T-helper 1 cell (primary cell): ENCODE measurements at regions not wholly inside any gene's neighbourhood (a gene's known extent, or its start where the extent isn't known, plus 50 kb on each side); places are given as distances from the start of the nearest gene placed in this dataset.
A peak's percentile ranks its signal among the peaks of the same experiment; 100 is the strongest.
"Not testable (repeated sequence)": the region's sequence is repeated elsewhere in the genome, so short reads cannot be mapped to it uniquely, and the experiment has no call there.

Source experiments
- DNase-seq, 5 donors: peaks; one replicate each; pipeline ENCODE4 v3.0.0-alpha.2; 2012 to 2020

GRCh38 chr3:75129101-75129500 lies 514.6 kb upstream of the CNTN3 start:
- no peak for DNase-seq

DNA sequence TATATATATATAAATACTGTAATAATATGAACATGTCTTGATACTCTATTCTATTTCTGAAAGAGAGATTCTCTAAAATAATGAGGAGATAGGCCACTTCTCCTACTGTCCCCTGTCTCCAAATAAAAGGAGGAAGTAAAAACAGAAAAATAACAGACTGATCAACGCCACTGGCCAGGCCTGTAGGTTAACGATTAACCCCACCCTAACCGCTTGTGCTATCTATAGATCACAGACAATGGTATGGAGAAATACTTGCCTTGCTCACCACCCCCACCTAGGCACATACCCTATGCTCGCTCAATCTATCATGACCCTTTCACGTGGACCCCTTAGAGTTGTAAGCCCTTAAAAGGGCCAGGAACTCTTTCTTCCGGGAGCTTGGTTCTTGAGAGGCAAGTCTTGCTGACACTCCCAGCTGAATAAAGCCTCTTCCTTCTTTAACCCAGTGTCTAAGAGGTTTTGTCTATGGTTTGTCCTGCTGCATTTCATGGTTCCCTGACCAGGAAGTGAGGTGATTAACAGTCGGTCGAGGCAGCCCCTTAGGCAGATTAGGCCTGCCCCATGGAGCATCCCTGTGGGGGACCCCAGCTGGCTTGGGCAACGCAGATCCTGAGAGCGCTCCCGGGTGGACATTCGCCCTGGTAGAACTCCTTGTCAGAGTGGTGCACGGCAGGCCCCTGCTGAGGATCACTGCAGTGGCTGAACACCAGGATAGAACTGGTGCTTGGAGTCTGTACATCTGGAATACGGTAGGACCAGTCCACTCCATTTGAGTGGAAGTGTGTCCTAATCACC lies 521.8 kb upstream of the CNTN3 start:
- no peak for DNase-seq

DNA sequence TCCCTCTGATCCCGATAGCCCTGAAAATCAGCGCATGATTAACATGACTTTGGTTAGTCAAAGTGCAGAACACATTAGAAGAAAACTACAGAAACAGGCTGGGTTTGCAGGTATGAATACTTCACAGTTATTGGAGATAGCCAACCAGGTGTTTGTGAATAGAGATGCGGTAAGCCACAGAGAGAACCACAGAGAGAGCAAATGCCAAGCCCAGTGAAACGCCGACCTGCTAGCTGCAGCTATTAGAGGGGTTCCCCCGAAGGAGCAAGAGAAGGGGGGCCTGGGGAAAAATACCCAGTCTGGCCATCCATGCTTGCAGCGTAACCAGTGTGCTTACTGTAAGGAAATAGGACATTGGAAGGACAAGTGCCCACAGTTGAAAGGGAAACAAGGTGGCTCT lies 523.9 kb upstream of the CNTN3 start:
- DNase-seq = no peak

GRCh38 chr3:75140904-75141615 lies 523.1 kb upstream of the FRG2C start:
- no peak for DNase-seq

GRCh38 chr3:75144406-75144805 lies 519.7 kb upstream of the FRG2C start:
- DNase-seq = no peak

GRCh38 chr3:75171630-75172230 lies 492.4 kb upstream of the FRG2C start:
- DNase-seq = no peak

- DNase-seq = no peak
Observed at GRCh38 chr3:75176937-75177336, 487.2 kb upstream of the FRG2C start.

DNA sequence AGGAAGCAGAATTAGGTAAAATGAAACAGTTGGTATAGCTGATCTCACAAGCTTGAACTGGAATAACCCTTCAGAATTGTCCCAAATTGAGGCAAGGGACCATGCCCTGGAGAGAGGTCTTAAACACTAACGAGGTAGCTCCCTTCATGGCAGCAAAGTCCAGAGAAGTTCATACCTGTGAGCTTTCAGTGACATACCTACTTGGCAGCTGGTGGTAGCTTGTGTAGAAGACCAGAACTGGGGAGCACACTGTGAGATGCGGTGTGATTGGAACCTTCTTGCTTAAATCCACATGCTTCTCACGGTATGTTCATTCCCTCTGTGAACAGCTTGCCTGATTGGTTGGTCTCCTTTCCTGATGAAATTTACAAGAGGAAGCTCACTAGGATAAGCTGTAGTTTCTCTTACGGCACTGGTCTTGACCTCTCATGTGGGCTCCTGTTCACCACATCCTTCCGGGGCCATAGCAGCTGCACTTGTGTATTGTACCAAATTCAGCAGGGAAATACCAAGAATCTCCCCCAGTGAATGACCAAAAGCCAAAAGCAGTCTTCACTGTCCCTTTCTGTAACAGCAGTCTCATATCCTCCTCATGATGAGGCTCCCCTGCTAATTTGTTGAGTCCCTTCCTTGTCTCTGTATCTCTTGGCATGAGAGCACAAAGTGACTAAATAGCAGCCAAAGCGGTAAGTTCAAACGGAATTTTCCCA lies 483.7 kb upstream of the FRG2C start:
- DNase-seq = no peak

DNA sequence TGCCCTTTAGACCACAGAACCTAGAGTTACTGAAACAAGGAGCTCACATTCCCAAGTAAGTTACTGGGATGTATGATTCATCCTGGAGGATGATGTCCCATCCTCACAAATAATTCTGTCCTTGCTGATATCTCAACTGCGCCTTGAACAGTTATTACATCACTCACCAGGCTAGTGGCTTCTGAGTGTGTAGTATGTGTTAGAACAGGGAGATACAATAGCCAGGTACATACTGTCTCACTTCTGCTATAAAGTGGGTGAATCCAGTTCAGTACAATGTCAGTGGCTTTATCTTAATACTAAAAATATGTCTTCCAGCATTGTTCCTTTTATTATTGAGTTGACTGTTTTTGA lies 483.2 kb upstream of the FRG2C start:
- DNase-seq = no peak

GRCh38 chr3:75188962-75189361 lies 475.2 kb upstream of the FRG2C start:
- no peak for DNase-seq

DNA sequence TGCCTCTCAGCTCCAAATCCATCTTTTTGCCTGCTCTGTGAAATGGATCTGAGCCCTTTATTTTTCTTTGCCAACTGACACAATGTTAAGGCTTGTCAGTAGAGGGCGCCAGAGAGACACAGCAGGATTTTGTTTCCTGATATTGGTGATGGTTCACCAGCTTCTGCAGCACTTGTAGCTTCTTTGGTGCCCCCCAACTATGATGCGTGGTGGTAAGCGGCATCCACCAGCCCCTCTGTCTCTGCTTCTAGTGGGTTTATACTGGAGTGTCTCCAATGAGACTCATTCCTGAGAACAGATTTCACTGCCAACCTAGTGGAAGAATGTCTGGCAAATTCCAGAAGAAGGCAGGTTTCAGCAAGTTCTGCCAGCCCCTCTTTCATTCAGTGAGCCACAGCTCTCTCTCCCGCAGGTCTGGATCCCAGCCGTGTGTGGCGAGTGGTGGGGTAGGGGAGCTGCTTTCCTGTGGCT lies 471.9 kb upstream of the FRG2C start:
- DNase-seq = peak in 3 of 5 donors; percentile 2 to 38 (median 27)

DNA sequence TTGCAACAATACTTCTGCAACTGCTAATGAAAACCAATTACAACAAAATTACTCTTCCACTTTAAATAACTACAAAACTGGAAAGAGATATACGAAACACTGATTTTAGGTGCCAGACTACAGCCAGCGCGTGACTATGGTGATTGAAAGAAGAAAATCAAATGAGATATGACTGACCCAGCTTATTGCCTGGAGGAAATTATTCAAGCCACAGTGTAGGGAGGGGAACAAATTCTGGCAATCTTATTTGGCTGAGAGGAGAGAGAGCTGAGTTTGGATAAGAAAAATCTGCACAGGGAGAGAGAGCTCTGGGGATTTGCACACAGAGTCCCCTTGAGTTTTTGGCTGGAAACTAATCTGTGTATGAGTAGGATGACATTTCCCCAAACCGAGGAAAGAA lies 470.3 kb upstream of the FRG2C start:
- DNase-seq = no peak

DNA sequence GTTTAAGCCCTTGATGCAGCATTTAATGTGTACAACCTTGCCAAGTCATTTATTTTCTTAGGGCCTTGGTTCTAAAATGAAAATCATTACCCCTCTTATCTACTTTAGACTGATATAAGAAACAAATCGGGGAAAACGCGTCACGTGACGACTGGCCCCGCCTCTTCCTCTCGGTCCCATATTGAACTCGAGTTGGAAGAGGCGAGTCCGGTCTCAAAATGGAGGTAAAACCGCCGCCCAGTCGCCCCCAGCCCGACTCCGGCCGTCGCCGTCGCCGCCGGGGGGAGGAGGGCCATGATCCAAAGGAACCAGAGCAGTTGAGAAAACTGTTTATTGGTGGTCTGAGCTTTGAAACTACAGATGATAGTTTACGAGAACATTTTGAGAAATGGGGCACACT lies 449.8 kb upstream of the FRG2C start:
- not testable (repeated sequence) for DNase-seq

DNA sequence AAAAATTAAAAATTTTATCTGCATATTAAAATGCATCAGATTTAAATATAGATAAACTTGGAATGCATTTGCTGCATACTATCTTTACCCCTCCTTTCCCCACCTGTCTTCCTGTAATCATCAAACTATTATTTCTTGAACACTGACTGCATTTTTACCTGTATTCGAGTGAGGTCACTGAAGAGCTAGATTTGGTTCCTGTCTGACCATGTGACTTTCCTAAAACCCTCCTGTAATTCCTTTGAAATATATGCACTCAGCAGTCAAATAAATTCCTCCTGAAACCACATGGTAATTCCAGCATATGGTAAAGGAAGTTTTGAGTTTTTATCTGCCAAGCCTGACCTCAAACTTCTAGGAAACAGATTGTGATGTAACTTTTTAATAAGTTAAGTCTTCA lies 445.6 kb upstream of the FRG2C start:
- DNase-seq = no peak

DNA sequence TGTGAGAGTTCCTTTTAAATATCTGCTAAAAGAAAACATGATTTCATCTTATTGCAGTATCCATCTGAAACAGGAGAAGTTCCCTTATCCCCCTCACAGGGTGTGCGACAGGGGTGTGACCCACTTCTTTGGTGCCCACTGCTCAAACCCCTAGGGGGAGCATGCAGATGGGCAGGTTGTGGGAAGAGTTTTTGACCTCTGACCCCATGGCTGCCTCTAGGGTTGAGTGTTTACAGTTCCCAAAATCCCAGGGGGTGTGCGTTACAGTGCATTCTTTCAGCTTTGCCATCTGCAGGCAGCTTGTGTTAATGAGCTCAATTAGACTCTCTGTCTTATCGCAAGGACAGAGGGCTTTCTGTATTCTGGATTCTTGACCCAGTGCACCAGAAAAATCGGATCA lies 443.2 kb upstream of the FRG2C start:
- no peak for DNase-seq

- DNase-seq = no peak
Observed at GRCh38 chr3:75224412-75224811, 439.7 kb upstream of the FRG2C start.

DNA sequence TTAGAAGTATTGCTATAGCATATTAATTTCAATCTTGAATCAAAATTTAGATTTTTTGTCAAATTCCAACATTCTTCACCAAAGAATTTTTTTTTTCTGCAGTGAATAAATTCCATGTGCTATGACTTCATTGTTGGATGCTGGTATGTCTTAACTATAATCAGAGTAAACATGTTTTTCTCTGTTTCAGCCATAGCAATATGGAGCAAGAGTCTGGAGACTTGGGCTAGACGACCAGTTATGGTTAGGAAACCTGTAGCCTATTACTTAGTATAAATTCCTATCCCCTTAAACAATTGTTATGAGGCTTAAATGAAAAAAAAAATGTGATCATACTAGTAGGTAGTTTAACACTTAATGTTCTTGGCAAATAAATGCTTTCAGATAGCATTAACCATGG lies 431.9 kb upstream of the FRG2C start:
- no peak for DNase-seq

DNA sequence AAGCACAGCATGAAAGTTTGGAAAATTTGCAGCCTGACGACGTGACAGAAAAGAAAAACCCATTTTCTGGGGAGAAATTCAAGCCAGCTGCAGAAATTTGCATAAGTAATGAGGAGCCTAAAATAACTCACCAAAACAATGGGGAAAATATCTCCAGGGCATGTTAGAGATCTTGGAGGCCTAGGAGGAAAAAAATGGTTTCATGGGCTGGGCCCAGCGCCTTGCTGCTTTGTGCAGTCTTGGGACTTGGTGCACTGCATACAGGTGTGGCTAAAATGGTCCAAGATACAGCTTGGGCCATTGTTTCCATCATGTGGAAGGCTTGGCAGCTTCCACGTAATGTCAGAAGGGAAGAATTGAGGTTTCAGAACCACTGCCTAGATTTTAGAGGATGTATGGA lies 428.5 kb upstream of the FRG2C start:
- no peak for DNase-seq

- no peak for DNase-seq
Observed at GRCh38 chr3:75237053-75237452, 427.1 kb upstream of the FRG2C start.

DNA sequence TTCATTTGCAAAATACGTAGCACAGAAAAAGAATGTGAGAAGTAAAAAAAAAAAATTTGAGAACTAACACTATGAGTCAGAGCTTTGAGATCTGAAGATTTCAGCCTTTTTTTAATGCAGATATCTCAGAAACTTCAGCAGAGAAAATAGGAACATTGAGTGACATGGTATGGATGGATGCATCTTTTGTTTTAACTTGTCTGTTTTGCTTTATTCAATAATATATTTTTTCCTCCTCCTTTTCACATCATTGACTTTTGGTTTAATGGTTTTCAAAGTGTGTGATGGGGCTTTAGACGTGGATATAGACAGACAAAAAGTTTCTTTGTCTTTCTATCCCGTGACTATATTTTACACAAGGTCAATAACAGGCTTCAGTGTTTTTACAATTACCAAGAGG lies 426.7 kb upstream of the FRG2C start:
- no peak for DNase-seq

DNA sequence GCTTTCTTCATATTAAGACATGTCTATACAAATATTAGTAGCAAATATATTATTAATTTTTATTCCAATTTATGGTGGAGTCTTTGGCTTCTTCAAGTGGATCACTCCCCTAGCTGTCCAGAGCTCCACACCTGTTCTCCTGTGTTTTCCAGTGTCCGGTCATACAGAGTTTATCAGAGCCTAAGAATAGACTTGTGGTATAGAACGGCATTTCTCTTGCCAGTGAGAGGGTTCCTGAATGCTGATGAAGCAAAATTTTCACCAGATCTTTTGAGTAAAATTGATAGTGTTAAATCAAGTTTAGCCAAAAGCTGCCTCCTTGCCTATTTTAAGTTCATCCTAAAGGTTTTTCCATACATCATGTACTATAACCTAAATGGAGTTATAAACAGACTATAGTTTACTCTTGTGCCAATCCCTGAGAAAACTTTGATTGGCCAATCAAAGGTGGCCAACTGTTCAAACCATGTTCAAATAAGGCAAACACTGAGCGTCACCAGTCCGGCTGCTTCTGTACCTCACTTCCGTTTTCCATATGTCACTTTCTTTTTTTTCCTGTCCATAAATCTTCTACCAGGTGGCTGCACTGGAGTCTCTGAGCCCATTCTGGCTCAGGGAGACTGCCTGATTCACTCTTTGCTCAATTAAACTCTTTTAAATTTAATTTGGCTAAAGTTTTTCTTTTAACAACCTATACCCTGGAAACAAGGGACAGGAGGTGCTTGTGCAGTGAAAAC lies 422.7 kb upstream of the FRG2C start:
- not testable (repeated sequence) for DNase-seq

DNA sequence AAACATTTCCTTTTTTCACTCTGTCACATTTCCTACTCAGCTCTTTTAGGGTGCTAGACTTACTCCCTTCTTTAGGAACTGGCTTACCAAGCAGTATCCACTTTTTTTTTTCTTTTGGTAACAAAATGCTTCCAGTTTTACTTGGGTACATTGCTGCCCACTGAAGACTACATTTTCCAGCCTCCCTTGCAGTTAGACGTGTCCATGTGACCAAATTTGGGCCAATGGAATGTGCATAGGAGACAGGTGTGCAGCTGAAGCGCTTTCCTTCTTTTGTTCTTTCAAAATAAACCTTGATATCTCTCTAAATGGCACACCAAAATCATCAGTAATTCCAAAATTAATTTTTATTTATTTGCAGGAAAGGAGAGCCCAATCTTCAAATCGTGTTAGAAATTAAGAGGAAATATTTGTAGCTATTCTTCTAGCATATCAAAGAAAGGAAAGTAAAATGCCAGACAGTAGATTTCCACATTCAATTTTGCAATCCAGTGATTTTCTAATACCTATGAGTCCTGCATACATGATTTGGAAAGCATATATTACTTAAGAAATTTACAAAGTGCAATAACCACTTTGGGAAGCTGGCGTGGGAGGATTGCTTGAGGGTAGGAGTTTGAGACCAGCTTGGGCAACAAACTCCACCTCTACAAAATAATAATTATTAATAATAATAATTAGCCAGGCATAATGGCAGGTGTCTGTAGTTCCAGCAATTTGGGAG lies 422.0 kb upstream of the FRG2C start:
- DNase-seq = no peak
